ENCODE measurements at regions not wholly inside any gene's neighbourhood (a gene's known extent, or its start where the extent isn't known, plus 50 kb on each side); places are given as distances from the start of the nearest gene placed in this dataset.

GRCh38 chr21:35265170-35265877 lies 216.2 kb upstream of the RUNX1 start:
- no peak for DNase-seq (ENCODE audit: low spot score)

- no peak for DNase-seq (ENCODE audit: low spot score)
Observed at GRCh38 chr21:35259457-35259856, 210.4 kb upstream of the RUNX1 start.

- DNase-seq (ENCODE audit: low spot score): no peak
Observed at GRCh38 chr21:35258521-35258920, 209.4 kb upstream of the RUNX1 start.

GRCh38 chr21:35257413-35257812 lies 208.3 kb upstream of the RUNX1 start:
- DNase-seq (ENCODE audit: low spot score): peak; percentile 51

- peak; percentile 37 for DNase-seq (ENCODE audit: low spot score)
Observed at GRCh38 chr21:35256468-35256988, 207.4 kb upstream of the RUNX1 start.

GRCh38 chr21:35254765-35255138 lies 205.7 kb upstream of the RUNX1 start:
- DNase-seq (ENCODE audit: low spot score): no peak

- DNase-seq (ENCODE audit: low spot score): peak; percentile 10
Observed at GRCh38 chr21:35254006-35254764, 205.1 kb upstream of the RUNX1 start.

- DNase-seq (ENCODE audit: low spot score): no peak
Observed at GRCh38 chr21:35252831-35253230, 203.7 kb upstream of the RUNX1 start.

GRCh38 chr21:35249636-35250035 lies 200.5 kb upstream of the RUNX1 start:
- no peak for DNase-seq (ENCODE audit: low spot score)

GRCh38 chr21:35245879-35246278 lies 196.8 kb upstream of the RUNX1 start:
- no peak for DNase-seq (ENCODE audit: low spot score)

GRCh38 chr21:35244514-35244913 lies 195.4 kb upstream of the RUNX1 start:
- no peak for DNase-seq (ENCODE audit: low spot score)

GRCh38 chr21:35243171-35243570 lies 194.1 kb upstream of the RUNX1 start:
- DNase-seq (ENCODE audit: low spot score): no peak

GRCh38 chr21:35239811-35240219 lies 190.7 kb upstream of the RUNX1 start:
- no peak for DNase-seq (ENCODE audit: low spot score)

- DNase-seq (ENCODE audit: low spot score): no peak
Observed at GRCh38 chr21:35238119-35238518, 189.0 kb upstream of the RUNX1 start.

- no peak for DNase-seq (ENCODE audit: low spot score)
Observed at GRCh38 chr21:35237287-35237686, 188.2 kb upstream of the RUNX1 start.

- no peak for DNase-seq (ENCODE audit: low spot score)
Observed at GRCh38 chr21:35236090-35236489, 187.0 kb upstream of the RUNX1 start.

- no peak for DNase-seq (ENCODE audit: low spot score)
Observed at GRCh38 chr21:35234725-35235124, 185.6 kb upstream of the RUNX1 start.

- DNase-seq (ENCODE audit: low spot score): no peak
Observed at GRCh38 chr21:35233756-35234155, 184.7 kb upstream of the RUNX1 start.

GRCh38 chr21:35232545-35233176 lies 183.6 kb upstream of the RUNX1 start:
- no peak for DNase-seq (ENCODE audit: low spot score)

- no peak for DNase-seq (ENCODE audit: low spot score)
Observed at GRCh38 chr21:35231090-35231489, 182.0 kb upstream of the RUNX1 start.

GRCh38 chr21:35229290-35229689 lies 180.2 kb upstream of the RUNX1 start:
- DNase-seq (ENCODE audit: low spot score): no peak

- no peak for DNase-seq (ENCODE audit: low spot score)
Observed at GRCh38 chr21:35227786-35228185, 178.7 kb upstream of the RUNX1 start.
